Activated CD8-positive, alpha-beta T cell treated with anti-CD3 and anti-CD28 coated beads, Interleukin-2, amount 10 ng/mL, durations not matched to agents 7 days and 5 days (primary cell): ENCODE measurements at regions not wholly inside any gene's neighbourhood (a gene's known extent, or its start where the extent isn't known, plus 50 kb on each side); places are given as distances from the start of the nearest gene placed in this dataset.

Experiments used
- ATAC-seq: fragments of 150-1000 bp; cut with Tn5 transposase; one replicate; pipeline ENCODE4 v1.10.0; 2021; ENCODE audit warnings: moderate library complexity
- CTCF ChIA-PET: fragments of 350-600 bp; sonication (Branson Sonifier 250); formaldehyde crosslinking; loops from one replicate; lab custom pipeline; 2021; ENCODE audit warnings: antibody characterized with exemption; lab: Charles Lee
- POLR2A ChIA-PET: fragments of 350-600 bp; sonication (Branson Sonifier 250); formaldehyde crosslinking; loops from one replicate; lab custom pipeline; 2021; ENCODE audit warnings: antibody characterized with exemption; lab: Charles Lee
- DNase-seq: peaks from one replicate; pipeline ENCODE4 v3.0.0-alpha.2; 2020
- H3K27ac Mint-ChIP-seq: one replicate; pipeline ENCODE4 v1.8.0; 2021; ENCODE audit warnings: mild to moderate bottlenecking, mixed read lengths
- H3K27me3 Mint-ChIP-seq: one replicate; pipeline ENCODE4 v1.8.0; 2021; ENCODE audit warnings: low read depth, mixed read lengths
- H3K36me3 Mint-ChIP-seq: one replicate; pipeline ENCODE4 v1.8.0; 2021; ENCODE audit warnings: low read depth, mixed read lengths
- H3K4me1 Mint-ChIP-seq: one replicate; pipeline ENCODE4 v1.8.0; 2021; ENCODE audit warnings: low read depth, mixed read lengths
- H3K4me3 Mint-ChIP-seq: one replicate; pipeline ENCODE4 v1.8.0; 2021; ENCODE audit warnings: mild to moderate bottlenecking, mixed read lengths
- H3K9me3 Mint-ChIP-seq: one replicate; pipeline ENCODE4 v1.8.0; 2022; ENCODE audit warnings: mixed read lengths; ENCODE audit not compliant: insufficient read depth

DNA sequence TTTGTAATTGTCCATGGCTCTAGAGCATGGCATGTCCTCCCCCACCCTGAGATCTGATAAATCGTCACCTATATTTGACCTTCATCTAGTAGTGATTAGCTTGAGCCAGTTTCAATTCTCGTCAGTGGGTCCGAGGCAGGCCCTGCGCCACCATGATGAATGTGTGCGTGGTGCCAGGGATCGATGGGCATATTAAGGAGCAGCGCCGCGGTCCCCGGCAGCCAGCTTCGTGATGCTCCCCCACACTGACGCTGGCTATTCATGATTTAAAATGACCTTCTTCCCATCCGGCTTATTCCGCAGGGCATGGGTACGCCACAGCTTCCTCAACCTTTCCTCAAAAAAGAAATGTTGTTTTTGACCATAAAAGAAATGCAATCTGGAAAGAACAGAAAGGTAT, 68.0 kb downstream of the SLC25A47 start:
- H3K36me3 Mint-ChIP-seq: no peaks in the 10 kb centered on the region
- no peaks in the 10 kb centered on the region for H3K9me3 Mint-ChIP-seq
- H3K27me3 Mint-ChIP-seq: no peaks in the 10 kb centered on the region
- ChIA-PET CTCF (interaction anchor here (0.9 to 4.6 kb wide), 4 partner anchors 7 to 254 kb away, joined by 3 to 21 read pairs (median 4); no protein-coding TSS in a partner anchor), POLR2A (no interaction called here)
- DNase-seq (no peak), ATAC-seq (no peak)
- no peak overlapping the region for H3K4me3 Mint-ChIP-seq
- no peaks in the 10 kb centered on the region for H3K4me1 Mint-ChIP-seq
- H3K27ac Mint-ChIP-seq: no peak overlapping the region

DNA sequence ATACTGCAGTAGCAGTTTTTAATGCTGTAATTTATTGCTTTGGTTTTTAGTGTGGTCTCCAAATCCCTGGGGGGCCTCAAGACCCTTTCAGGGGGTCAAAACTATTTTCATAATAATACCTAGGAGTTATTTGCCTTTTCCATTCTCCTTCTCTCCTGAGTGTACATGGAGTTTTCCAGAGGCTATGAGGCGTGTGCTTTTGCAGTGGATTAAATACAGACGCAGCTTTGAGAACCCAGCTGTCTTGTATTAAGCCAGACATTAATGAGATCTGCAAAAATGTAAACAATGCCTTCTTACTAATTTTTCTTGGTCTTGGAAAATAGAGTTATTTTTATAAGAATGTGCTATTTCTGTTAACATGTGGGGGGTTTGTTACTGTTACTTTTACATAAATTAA, 68.6 kb downstream of the SLC25A47 start:
- Mint-ChIP-seq H3K27ac (no peak overlapping the region), H3K27me3 (no peaks in the 10 kb centered on the region), H3K4me1 (no peaks in the 10 kb centered on the region), H3K9me3 (no peaks in the 10 kb centered on the region), H3K4me3 (no peak overlapping the region), H3K36me3 (no peaks in the 10 kb centered on the region)
- ChIA-PET POLR2A (no interaction called here), CTCF (interaction anchor here (0.9 to 4.6 kb wide), 3 partner anchors 8 to 254 kb away, joined by 3 to 21 read pairs (median 4); no protein-coding TSS in a partner anchor)
- DNase-seq (no peak), ATAC-seq (no peak)

GRCh38 chr14:100392356-100392755, 69.2 kb downstream of the SLC25A47 start:
- ChIA-PET POLR2A (no interaction called here), CTCF (interaction anchor here (1.5 to 4.6 kb wide), 2 partner anchors 15 to 253 kb away, joined by 3 to 21 read pairs; no protein-coding TSS in a partner anchor)
- DNase-seq (no peak), ATAC-seq (no peak)
- H3K27me3 Mint-ChIP-seq: no peaks in the 10 kb centered on the region
- no peaks in the 10 kb centered on the region for H3K9me3 Mint-ChIP-seq
- no peak overlapping the region for H3K27ac Mint-ChIP-seq
- no peak overlapping the region for H3K4me3 Mint-ChIP-seq
- H3K36me3 Mint-ChIP-seq: no peaks in the 10 kb centered on the region
- H3K4me1 Mint-ChIP-seq: no peaks in the 10 kb centered on the region

GRCh38 chr14:100393362-100393761, 70.2 kb downstream of the SLC25A47 start:
- no peaks in the 10 kb centered on the region for H3K36me3 Mint-ChIP-seq
- H3K9me3 Mint-ChIP-seq: no peaks in the 10 kb centered on the region
- no peak overlapping the region for H3K27ac Mint-ChIP-seq
- POLR2A ChIA-PET: no interaction called here
- CTCF ChIA-PET: interaction anchor here (4.6 kb wide), 1 partner anchor 252 kb away, joined by 21 read pairs; no protein-coding TSS in a partner anchor
- H3K4me1 Mint-ChIP-seq: no peaks in the 10 kb centered on the region
- ATAC-seq (no peak), DNase-seq (no peak)
- no peaks in the 10 kb centered on the region for H3K27me3 Mint-ChIP-seq
- no peak overlapping the region for H3K4me3 Mint-ChIP-seq

DNA sequence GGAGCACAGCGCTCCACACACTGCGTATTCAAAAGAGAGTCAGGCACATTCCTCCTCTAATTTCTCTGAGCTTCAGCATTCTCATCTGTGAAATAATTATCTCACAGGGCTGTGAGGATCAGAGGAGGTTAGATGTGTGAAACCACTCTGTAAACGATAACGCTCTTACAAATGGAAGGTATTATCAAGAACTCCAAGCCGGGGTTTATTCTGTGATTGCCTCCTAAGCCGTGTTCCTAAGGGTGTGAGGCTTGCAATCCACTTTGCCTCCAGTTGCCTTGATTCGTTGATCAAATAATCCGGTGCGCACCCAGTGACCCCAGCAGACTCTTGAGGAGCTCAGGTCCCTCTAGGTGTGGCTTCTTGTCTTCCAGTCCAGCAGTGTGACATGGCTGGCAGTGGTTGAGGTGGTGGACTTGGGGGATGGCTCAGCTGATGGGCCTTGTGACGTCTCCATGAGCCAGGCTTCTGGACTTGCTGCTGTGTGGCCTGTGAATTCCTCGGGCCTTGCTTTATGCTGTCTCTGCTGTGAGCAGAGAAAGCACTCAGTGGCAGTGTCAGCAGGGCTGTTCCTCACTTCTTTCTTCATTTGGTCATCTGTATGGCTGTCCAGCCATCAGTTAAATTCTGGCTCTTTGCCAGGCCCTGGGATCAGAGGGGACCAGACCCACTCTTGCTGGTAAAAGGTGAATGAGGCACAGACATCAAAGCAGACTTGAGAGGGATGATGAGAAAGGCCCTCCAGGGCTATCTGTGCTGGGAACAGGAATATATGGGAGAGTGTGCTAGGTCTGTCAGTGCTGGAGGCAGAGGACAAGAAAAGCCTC, 71.0 kb downstream of the SLC25A47 start:
- ATAC-seq: no peak
- no peaks in the 10 kb centered on the region for H3K4me1 Mint-ChIP-seq
- DNase-seq: no peak
- H3K27ac Mint-ChIP-seq: no peak overlapping the region
- no peaks in the 10 kb centered on the region for H3K36me3 Mint-ChIP-seq
- no peaks in the 10 kb centered on the region for H3K9me3 Mint-ChIP-seq
- no peaks in the 10 kb centered on the region for H3K27me3 Mint-ChIP-seq
- ChIA-PET POLR2A (no interaction called here), CTCF (interaction anchor here (1.1 to 4.6 kb wide), 2 partner anchors 17 to 251 kb away, joined by 3 to 21 read pairs; no protein-coding TSS in a partner anchor)
- H3K4me3 Mint-ChIP-seq: no peak overlapping the region

DNA sequence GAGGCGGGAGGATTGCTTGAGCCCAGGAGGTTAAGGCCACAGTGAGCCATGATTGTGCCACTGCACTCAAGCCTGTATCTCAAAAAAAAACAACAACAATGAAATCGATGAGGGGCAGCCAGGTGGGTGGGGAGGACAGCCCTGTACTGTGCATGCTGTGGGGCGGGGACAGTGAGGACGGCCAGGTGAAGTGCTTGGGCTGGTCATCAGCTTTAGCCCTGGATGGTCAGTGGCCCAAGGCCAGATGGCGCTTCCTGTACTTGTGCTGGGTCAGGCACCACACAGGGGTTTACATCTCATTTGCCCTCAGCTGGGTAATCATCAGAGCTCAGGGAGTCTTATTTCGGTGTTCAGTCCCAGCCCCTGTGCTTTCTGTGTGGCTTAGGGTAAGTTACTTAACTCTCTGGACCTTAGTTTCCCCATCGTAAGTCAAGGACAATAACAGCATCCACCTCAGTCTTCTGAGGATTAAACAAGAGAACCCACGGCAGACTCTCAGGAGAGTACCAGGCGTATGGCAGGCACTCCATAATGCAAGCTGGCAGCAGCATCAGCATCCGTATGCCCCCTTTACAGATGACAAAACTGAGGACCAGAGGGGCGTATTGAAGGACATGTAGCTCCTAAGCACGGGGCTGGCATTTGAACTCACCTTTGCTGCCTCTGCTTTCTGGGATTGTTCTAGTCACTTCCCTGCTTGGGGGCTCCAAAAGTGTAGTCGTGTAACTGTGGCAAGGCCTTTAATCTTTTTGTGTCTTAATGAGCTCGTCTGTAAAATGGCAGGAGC, 71.9 kb downstream of the SLC25A47 start:
- H3K36me3 Mint-ChIP-seq: no peaks in the 10 kb centered on the region
- POLR2A ChIA-PET: no interaction called here
- ATAC-seq (no peak), DNase-seq (no peak)
- CTCF ChIA-PET: interaction anchor here (1.1 to 1.2 kb wide), 3 partner anchors 10 to 250 kb away, joined by 3 to 5 read pairs (median 5); no protein-coding TSS in a partner anchor
- H3K27me3 Mint-ChIP-seq: no peaks in the 10 kb centered on the region
- no peaks in the 10 kb centered on the region for H3K4me1 Mint-ChIP-seq
- no peak overlapping the region for H3K27ac Mint-ChIP-seq
- no peaks in the 10 kb centered on the region for H3K9me3 Mint-ChIP-seq
- no peak overlapping the region for H3K4me3 Mint-ChIP-seq

DNA sequence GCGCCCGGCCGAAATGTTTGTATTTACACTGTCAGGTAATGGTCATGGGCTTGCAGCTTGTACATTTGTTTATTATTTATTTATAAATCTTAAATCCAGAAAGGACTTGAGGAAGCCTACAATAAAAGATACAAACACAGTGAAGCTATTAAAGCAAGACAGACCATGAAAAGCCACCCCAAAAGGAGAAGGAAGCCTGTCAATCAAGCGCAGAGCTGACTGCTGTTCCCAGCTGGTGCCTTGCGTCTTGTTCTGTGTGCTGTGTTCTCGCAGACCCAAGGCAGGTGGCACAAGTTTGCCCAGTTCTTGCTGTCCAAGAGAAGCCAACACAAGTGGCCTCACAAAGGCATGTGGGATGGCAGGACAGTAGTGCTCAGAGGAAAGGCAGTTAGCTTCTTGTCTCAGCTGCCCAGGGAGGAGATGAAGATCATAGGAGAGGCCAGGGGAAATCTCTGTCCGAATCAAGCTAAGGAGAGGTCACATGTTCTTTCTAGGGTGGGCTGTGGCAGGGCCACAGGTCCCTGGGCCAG, 73.2 kb downstream of the SLC25A47 start:
- Mint-ChIP-seq H3K4me1 (no peaks in the 10 kb centered on the region), H3K27ac (no peak overlapping the region), H3K36me3 (no peaks in the 10 kb centered on the region), H3K27me3 (no peaks in the 10 kb centered on the region), H3K9me3 (no peaks in the 10 kb centered on the region), H3K4me3 (no peak overlapping the region)
- DNase-seq (no peak), ATAC-seq (no peak)
- ChIA-PET CTCF (interaction anchor here (1.2 kb wide), 1 partner anchor 11 kb away, joined by 5 read pairs; no protein-coding TSS in a partner anchor), POLR2A (no interaction called here)

DNA sequence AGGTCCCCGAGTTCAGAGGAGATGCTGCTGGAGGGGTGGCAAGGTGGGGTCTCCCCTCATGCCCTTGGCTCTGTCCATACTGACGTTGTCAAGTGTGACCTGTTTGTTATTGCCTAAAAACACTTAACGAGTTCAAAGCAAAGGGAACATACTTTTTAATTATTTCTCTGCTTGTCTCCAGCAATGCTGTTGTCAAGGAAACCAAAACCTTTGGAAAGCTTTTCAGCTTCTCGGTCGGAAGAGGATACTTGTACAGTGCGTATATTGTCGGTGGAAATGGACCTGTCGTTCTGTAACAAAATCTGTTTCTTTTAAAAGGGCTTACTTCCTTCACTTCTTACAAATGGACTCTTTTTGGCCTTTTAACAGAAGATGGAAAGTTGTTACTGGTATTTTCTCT, 73.9 kb downstream of the SLC25A47 start:
- DNase-seq (no peak), ATAC-seq (no peak)
- no peaks in the 10 kb centered on the region for H3K36me3 Mint-ChIP-seq
- H3K27ac Mint-ChIP-seq: no peak overlapping the region
- H3K4me1 Mint-ChIP-seq: no peaks in the 10 kb centered on the region
- no peak overlapping the region for H3K4me3 Mint-ChIP-seq
- ChIA-PET CTCF (no interaction called here), POLR2A (no interaction called here)
- H3K9me3 Mint-ChIP-seq: no peaks in the 10 kb centered on the region
- no peaks in the 10 kb centered on the region for H3K27me3 Mint-ChIP-seq

- ChIA-PET POLR2A (no interaction called here), CTCF (interaction anchor here (1.0 to 2.1 kb wide), 3 partner anchors 11 to 255 kb away, joined by 3 to 10 read pairs (median 6); no protein-coding TSS in a partner anchor)
- ATAC-seq (no peak), DNase-seq (no peak)
- H3K4me3 Mint-ChIP-seq: no peak overlapping the region
- no peaks in the 10 kb centered on the region for H3K4me1 Mint-ChIP-seq
- no peaks in the 10 kb centered on the region for H3K9me3 Mint-ChIP-seq
- no peaks in the 10 kb centered on the region for H3K36me3 Mint-ChIP-seq
- H3K27ac Mint-ChIP-seq: no peak overlapping the region
- no peaks in the 10 kb centered on the region for H3K27me3 Mint-ChIP-seq
These were observed 74.9 kb downstream of the SLC25A47 start for GRCh38 chr14:100398044-100398443.

DNA sequence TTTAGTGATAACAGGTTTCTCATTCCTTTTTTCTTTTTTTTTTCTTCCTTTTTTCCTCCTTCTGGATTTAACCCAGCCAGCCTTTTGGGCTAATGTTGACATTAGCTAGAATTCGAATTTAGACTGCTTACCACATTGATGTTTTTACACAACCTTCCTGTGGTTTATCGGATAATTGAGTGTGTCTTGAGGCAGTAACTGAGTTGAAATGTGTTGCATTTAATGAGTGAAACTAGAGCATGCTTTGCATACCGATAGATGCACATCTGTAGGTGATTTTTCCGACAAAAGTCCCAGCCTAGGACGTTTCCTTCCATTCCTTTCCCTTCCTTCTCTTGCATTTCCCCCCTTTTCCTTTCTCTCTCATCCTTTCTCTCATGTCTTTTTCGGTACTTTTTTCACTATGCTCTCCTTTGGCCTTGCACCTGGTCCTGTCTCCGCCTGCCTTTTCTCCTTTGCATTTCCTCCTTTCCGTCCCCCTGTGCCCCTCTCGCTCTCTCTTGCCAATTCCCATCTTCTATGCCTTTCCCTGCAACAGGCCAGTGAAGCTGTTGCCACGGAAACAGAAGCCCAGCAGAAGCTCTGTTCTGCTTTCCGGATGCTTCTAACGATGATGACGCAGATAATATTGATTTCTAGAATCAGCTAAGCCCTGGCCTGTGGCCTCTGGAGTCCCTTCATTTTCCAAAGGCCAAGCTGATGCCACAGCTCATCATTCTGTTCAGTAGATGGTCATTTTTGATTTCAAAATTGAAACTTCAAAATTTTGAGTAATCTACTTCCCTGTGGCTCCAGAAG, 76.1 kb downstream of the SLC25A47 start:
- peaks cover 2% of the 10 kb centered on the region for H3K4me1 Mint-ChIP-seq
- DNase-seq (no peak), ATAC-seq (no peak)
- no peaks in the 10 kb centered on the region for H3K9me3 Mint-ChIP-seq
- no peak overlapping the region for H3K27ac Mint-ChIP-seq
- ChIA-PET CTCF (interaction anchor here (1.0 to 2.1 kb wide), 3 partner anchors 12 to 253 kb away, joined by 3 to 10 read pairs (median 6); no protein-coding TSS in a partner anchor), POLR2A (no interaction called here)
- no peak overlapping the region for H3K4me3 Mint-ChIP-seq
- no peaks in the 10 kb centered on the region for H3K36me3 Mint-ChIP-seq
- no peaks in the 10 kb centered on the region for H3K27me3 Mint-ChIP-seq

DNA sequence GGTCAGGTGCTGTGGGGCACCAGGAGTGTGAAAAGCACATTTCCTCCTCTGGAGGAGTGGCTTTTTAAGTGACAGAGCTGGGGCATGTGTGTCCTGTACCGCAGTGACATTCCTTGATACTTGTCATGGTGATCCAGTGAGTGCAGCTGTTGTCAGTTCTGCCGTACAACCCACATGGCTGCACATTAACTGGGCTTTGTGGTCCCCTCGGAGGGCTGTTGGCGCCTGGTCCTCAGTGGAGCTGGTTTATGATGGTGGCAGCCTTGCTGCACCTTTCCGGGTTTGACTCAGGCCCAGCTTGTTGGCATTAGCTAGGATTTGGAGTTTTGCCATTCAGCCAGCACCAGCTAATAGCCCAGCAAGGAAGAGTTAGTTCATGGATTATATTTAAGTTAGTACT, 77.0 kb downstream of the SLC25A47 start:
- no peak for ATAC-seq
- H3K27ac Mint-ChIP-seq: no peak overlapping the region
- POLR2A ChIA-PET: no interaction called here

More for the DNA sequence above, 77.0 kb downstream of the SLC25A47 start:
- Mint-ChIP-seq H3K27me3 (no peaks in the 10 kb centered on the region), H3K4me1 (peaks cover 8% of the 10 kb centered on the region), H3K4me3 (no peak overlapping the region), H3K36me3 (no peaks in the 10 kb centered on the region), H3K9me3 (no peaks in the 10 kb centered on the region)
- CTCF ChIA-PET: interaction anchor here (1.1 to 2.1 kb wide), 3 partner anchors 15 to 252 kb away, joined by 5 to 10 read pairs (median 6); no protein-coding TSS in a partner anchor
- DNase-seq: no peak
